HG03442 (cell line): ENCODE measurements at regions not wholly inside any gene's neighbourhood (a gene's known extent, or its start where the extent isn't known, plus 50 kb on each side); places are given as distances from the start of the nearest gene placed in this dataset.
"Not testable (repeated sequence)": the region's sequence is repeated elsewhere in the genome, so short reads cannot be mapped to it uniquely, and the experiment has no call there.

ENCODE experiments used
- ATAC-seq: cut with Tn5 transposase; IDR thresholded peaks from one replicate; pipeline ENCODE4 v1.9.1; 2021; ENCODE audit warnings: mild to moderate bottlenecking, moderate library complexity; ENCODE audit not compliant: unreplicated experiment

DNA sequence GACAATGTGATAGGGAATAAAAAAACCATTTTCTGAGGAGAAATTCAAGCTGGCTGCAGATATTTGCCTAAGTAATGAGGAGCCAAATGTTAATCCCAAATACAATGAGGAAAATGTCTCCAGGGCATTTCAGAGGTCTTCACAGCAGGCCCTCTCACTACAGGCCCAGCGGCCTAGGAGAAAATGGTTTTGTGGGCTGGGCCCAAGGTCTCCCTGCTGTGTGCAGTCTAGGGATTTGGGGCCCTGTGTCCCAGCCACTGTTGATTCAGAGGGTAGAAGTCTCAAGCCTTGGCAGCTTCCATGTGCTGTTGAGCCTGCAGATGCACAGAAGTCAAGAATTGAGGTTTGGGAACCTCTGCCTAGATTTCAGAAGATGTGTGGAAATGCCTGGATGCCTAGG, 778.7 kb downstream of the CENPC start:
- no peak for ATAC-seq

DNA sequence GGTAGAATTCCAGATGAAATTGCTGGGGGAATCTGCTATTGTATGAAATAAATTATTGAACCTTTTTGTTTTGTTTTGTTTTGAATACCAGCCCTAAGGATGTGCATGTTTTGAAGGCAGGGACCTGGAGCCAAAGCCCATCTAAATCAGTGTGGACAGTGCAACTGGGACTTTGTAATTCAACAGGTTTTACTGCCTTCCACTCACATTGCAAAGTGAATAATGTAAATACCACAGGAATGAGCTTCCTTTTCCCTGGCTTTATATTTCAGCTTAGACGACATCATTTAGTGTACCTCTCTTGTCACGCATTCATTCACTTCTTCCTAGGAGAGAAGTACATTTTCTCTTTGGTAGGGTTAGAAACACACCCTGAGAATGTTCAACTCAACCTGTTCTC, 795.0 kb downstream of the CENPC start:
- no peak for ATAC-seq

DNA sequence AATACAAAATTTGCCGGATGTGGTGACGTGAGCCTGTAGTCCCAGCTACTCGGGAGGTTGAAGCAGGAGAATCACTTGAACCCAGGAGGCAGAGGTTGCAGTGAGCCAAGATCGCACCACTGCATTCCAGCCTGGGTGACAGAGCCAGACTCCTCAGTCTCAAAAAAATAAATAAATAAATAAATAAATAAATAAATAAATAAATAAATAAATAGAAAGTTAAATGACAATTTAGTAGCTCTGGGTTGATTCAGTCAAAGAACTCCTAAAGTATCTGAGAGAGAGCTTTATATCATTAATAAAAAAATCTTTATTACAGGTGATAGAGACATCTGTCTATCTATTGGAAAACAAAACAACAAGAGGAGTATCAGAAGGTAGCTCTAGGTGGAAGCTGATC, 798.4 kb downstream of the CENPC start:
- ATAC-seq = not testable (repeated sequence)

DNA sequence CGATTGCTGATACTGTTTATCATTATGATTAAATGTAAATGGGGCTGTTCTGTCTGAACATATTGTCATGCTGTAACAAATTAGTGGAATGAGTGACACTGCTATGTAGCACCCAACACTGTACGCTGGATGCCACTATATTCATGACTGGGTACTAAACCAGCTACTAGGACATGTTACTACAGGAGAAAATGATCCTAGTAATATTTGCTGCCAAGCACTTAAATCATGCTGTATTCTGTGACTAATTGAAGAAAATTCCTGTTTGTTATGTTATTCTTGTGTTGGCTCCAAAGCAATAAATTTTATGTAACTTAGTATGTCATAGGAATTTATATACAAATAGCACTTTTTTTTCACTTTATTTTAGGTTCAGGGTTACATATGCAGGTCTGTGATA, 804.2 kb downstream of the CENPC start:
- no peak for ATAC-seq

DNA sequence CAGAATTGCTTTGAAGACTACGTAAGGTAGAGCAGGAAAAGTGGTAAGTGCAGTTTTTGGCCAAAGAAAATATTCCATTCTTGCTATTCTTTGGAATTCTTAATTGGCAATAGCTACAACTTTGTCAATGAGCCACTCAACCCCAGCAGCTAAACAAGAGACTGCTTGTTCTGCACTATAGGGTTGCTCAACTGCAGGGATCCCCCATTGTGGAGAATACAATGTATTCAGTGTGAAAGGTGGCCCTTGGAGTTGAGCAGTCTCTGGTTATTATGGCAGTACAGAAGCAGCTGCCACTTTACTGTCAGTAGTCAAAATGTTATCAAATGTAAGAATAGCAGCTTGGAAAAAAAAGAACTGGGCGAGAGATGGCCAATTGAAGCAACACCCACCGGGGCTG, 808.7 kb downstream of the CENPC start:
- no peak for ATAC-seq

DNA sequence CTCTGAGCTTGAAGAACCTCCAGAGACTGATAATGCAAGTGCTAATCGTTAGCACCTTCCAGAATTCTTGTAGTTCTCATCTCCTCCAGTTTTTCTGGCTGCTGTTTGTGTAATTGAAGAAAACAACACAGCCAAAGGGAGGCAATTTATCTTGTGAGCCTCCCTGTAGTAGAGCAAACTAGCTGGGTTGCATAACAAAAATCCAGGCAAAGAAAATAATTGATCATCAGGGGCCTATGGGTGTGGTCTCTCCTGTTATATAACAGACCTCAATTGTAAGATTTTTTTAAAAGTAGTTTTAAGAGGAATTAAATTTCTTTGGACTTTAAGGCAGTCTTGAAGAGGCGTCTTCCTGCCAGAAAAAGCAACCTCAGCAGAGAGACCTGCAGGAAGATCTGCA, 817.0 kb downstream of the CENPC start:
- no peak for ATAC-seq

DNA sequence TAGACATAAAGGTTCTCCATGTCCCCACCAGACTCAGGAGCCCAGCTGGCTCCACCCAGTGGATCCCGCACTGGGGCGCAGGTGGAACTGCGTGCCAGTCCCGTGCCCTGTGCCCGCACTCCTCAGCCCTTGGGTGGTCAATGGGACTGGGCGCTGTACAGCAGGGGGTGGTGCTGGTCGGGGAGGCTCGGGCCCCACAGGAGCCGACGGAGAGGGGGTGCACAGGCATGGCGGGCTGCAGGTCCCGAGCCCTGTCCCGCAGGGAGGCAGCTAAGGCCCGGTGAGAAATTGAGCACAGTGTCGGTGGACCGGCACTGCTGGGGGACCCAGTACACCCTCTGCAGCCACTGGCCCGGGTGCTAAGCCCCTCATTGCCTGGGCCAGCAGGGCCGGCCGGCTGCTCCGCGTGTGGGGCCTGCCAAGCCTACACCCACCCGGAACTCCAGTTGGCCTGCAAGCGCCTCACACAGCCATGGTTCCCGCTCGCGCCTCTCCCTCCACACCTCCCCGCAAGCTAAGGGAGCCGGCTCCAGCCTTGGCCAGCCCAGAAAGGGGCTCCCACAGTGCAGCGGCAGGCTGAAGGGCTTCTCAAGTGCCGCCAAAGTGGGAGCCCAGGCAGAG, 832.9 kb downstream of the CENPC start:
- not testable (repeated sequence) for ATAC-seq

DNA sequence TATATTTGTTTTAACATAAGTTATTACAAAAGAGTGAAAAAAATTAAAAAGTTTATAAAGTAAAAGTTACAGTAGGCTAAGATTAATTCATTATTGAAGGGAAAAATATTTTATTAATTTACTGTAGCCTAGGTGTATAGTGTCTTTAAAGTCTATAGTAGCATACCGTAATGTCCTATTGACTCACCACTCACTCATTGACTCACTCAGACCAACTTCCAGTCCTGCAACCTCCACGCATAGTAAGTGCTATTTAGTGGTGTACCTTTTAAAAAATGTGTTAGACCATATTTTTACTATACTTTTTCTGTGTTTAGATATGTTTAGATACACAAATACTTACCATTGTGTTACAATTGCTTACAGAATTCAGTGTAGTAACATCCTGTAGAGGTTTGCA, 841.1 kb downstream of the CENPC start:
- ATAC-seq = no peak

DNA sequence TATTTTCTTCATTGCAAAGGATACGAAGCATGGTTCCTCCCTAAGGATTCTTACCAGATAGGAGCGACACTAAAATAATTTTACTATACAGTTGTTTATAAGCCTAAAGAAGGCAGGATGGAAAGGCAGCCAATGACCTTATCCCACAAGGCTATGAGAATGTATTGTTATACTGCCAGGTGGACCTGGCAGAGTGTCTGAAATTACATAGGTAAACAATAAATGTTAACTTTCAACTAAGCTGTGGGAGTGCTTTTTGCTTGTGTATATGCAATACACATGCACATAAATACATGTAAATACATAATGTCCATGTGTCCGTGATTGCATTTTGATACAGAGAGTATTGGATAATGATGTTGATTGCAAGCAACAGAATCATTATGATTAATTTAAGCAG, 850.6 kb downstream of the CENPC start:
- ATAC-seq = no peak

DNA sequence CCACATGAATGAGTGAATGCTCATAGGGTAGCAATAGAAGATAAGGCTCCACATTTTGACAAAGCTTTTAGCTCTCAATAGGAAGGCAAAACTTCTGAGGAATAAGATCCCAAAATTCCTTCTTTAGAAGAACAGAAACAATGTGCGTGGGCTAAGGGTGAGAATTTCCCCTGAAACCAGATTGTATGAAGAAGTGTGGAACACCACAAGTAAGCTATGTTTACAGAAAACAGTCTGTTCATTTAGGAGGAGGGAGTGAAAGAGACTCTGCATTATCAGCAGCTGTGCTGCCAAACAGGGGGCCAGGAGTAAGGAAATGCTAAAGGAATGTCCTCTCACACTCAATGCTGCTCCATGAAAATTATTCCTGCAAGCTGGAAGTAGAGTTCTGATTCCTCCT, 851.6 kb downstream of the CENPC start:
- no peak for ATAC-seq

DNA sequence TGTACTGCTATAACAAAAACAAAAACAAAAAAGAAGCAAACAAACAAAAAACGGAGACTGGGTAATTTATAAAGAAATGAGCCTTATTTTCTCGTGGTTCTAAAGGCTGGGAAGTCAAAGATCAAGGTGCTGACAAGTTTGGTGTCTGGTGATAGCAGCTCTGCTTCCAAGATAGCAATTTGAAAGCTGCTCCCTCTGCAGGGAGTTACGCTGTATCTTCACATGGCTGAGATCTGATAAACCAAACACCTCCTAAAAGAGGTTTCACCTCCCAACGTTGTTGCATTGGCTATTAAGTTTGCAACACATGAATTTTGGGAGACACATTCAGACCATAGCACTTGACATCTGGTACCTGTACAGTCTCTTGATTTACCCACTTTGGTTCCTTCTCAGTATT, 854.2 kb downstream of the CENPC start:
- ATAC-seq = no peak

DNA sequence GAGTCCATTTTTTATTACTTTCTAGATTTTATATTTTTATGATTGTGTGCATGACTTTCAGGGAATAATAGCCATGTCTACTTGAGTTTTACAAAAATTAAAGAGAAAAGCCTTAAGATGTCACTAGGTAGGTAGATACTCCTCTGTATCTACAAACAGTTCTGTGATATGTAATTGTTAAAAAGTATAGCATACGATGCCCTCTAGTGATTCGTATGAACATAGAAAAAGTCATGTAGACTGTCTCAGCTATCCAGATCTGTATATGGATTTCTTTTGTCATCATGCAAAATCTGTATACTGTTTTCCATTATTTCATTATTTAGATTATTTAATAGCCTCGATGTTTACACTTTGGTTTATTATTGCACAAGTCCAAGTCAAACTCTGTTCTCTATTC, 856.6 kb downstream of the CENPC start:
- peak; percentile 45 for ATAC-seq

DNA sequence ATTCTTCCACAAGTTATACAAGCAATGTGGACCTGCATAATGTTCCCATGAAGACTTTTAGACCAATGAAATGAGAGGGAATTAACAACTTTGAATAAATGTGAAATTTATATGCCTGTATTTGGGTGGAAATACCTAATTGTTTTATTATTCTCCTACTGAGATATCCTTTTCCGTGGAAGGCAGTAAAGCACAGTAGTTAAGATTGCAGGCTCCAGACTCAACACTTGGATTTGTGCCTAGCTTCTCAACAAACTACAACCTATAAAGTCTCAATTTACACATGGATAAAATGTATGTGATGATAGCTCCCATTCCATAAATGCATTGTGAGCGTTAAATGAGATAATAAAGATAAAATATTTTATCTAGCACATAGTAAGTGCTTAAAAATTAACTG, 857.8 kb downstream of the CENPC start:
- ATAC-seq = no peak

DNA sequence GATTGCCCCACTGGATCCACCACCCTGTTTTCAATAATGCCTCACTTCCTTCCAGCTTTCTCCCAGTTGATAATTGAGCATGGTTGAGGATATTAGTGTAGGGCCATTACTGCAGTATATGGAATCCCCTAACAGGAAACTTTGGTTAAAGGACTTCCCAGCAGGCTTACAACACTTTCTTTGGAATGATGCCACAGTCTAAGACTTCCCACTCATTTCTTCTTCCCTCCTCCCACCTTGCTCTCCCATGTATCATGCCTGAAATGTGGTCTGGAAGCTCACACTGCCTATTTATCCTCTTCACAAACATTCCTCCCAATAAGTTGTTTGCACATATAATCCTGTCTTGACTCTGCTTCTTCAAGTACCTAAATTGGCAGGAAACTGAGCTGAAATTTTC, 863.3 kb downstream of the CENPC start:
- no peak for ATAC-seq

DNA sequence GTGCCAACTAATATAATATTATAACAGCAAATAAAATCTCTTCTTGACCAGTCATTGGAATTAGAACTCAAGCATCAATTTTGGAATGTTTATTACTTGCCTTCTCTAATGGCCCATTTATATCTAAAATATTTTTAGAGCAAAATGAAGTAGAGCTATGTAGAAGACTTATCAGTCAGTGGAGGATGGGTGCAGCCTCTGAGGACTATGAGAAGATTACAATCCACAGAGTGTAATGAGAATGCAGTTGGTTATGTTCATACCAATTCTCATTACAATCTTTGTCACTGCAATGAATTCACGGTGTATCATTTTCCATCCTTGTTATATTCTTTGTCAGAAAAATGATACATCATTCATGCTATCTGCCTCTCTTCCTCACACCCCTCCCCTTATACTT, 878.1 kb downstream of the CENPC start:
- no peak for ATAC-seq

DNA sequence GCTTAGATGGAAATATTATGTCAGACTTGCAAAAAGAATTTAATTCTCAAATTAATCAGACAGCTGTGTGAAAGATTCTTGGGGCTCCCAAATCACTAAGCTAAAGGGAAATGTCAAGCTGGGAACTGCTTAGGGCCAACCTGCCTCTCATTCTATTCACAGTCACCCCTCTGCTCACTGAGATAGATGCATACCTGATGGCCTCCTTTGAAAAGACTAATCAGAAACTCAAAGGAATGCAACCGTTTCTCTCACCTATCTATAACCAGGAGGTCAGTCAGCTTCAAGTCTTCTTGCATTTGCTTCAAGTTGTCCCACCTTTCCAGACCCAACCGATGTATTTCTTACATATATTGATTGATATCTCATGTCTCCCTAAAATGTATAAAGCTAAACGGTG, 882.7 kb downstream of the CENPC start:
- no peak for ATAC-seq

DNA sequence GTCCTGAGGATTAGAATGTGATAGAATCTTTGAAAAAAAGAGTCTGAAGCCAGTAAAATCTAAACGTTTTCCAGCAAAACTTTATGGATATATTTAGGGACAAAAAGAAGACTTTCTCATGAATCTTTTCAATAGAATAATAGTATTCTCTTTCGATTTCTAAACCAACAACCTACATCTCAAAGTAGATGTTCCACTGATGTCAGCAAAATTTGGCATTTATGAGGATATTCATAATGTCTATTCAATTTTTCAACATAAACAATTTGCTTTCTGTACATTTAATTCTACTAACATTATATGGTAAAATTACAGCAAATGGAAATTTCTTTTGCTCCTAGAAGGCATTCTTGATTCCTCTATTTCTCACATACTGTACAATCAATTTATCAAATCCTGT, 886.5 kb downstream of the CENPC start:
- no peak for ATAC-seq

DNA sequence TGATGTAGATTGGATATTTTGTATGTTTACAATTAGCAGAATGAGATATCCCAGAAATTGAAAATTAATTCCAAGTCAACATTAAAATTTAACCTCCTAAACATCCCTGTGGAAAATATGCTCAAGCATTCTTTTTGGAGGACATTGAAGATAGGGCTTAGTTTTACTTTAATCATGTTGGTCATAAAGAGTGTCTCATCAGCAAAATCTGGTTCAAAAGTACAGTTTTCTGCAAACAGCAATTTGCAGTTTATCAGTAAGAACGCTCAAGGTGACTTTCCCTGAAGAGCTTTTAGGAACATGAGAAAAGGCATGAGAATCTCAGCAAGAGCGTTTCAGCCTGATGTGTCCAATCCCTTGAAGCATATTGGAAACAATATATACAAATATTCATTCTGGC, 889.8 kb downstream of the CENPC start:
- no peak for ATAC-seq

DNA sequence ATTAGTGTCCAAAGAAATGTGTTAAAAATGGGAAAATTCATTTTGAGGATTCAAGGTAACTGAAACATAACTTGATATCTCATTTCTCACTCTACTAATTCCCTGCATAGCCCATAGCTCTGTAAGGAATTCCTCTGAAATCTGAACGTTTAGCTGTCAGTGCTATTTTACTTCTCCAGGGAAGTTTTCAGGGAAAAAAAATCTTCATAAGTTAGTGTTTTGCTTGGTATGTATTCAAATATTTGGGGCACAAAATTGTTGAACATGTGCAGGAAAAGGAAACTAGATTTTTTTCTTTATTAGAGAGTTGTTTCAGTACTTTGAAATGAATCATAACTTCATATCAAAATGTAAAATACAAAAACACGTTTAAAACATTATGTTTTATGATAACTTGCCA, 891.4 kb downstream of the CENPC start:
- no peak for ATAC-seq

DNA sequence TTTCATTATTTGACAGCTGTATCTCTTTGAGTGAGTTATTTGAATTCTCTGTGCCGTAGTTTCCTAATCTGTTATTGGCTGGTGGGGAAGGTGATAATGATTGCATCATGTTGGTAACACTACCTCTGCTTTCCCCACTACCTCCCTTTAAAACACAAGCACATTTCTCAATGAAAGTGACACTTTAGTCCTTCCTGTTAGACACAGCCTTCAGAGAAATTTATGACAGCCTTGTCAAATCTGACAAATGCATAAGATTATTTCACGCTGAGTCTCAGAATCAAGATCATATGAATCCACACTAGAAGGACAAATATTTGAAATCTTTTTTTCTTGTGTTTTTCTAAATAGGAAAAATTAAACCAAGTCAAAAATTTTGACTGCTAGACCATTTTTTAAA, 896.1 kb downstream of the CENPC start:
- ATAC-seq = no peak

DNA sequence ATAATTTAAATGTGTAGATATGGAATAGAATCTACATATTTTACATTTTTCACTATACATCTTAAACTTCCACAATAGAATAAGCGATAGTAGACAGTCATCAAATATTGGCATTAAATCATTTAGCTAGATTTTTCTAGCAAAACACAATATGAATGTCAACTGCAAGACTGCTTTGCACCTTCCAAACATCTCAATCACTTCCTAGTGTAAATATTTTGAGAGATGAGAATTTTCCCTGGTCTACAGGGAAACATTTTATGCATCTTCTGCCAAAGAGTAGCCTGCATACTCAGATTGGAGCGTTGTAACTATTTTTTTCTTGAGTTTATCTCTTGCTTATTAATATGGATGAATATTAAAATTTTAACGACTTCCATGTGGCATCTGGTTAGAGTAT, 897.4 kb downstream of the CENPC start:
- no peak for ATAC-seq

DNA sequence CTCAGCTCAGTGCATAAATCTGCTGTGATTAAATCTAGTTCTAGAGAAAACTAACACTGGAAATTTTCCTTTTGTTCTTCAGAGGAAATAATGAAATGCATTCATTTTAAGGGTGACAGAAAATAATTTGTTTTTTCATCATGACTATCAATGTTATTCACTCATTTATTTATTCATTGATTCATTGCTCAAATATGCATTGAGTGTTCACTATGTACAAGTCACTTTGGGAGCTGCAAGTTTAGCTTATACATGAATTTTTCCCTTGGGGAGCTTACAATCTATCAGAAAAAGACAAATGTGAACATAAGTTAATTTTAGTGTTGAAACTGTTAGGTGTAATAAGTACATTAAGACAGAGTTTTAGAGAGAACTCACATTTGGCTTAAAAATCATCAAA, 897.8 kb downstream of the CENPC start:
- ATAC-seq = no peak

DNA sequence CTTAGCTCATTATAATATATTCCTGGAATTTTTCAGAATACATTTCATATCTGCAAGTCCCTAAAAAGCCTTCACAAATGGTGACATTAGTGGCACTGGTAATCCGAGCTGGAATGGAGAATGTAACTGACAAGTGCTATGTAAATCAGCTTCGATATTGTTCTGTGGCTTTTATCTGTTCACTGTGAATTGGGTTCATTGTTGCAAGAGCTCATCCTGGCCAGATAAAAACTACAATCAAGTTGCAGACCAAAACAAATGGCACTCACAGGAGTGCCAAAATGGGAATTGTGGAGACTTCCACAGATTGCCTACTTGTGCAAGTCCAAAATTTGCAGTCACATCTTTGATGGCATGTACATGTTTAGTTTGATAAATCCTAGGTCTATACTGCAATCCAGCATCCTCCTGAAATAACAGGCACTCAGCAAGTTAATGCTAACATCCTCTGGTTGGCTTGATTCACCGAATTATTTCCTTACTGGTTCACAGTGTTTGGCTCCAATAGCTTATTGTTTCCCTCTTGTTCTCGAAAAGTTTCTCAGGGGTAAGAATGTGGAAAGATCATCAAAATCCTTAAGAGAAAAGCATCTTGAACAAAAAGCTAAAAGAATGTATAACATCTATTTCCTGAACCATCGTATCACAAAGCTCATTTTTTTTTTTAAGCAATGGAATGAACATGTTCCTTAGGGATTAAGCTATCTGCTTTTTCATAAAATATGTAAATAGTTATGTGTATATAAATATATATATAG, 904.9 kb downstream of the CENPC start:
- no peak for ATAC-seq
